ENCODE measurements at regions not wholly inside any gene's neighbourhood (a gene's known extent, or its start where the extent isn't known, plus 50 kb on each side); places are given as distances from the start of the nearest gene placed in this dataset.

DNA sequence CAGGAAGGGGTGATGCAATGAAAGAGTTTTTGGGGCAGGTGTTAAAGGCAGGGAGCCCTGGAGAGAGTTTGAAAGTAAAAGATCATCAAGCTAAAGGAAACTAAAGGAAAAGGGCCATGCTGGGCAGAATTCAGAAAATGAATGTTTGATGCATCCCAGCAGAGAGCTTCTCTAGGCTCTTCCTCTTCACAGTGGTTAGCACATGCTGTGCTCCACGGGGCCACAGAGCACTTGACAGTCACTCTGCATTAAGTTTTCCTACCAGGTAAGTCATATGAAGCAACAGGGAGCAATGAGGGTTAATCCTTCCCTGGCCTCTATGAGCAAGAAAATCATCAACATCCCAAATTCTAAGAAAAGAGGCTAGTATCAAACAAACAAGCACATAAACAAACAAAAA, 895.2 kb downstream of the TRIB2 start:
- TF ChIP-seq, protein P1, sequence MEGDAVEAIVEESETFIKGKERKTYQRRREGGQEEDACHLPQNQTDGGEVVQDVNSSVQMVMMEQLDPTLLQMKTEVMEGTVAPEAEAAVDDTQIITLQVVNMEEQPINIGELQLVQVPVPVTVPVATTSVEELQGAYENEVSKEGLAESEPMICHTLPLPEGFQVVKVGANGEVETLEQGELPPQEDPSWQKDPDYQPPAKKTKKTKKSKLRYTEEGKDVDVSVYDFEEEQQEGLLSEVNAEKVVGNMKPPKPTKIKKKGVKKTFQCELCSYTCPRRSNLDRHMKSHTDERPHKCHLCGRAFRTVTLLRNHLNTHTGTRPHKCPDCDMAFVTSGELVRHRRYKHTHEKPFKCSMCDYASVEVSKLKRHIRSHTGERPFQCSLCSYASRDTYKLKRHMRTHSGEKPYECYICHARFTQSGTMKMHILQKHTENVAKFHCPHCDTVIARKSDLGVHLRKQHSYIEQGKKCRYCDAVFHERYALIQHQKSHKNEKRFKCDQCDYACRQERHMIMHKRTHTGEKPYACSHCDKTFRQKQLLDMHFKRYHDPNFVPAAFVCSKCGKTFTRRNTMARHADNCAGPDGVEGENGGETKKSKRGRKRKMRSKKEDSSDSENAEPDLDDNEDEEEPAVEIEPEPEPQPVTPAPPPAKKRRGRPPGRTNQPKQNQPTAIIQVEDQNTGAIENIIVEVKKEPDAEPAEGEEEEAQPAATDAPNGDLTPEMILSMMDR (IDR thresholded peaks at IDR 0.05; ENCODE audit: insufficient read depth, low read length), result no peak
- no peak for TF ChIP-seq POLR2AphosphoS5 (IDR thresholded peaks at IDR 0.05; ENCODE audit: low read depth)
- TF ChIP-seq GABPA (IDR thresholded peaks at IDR 0.05; ENCODE audit: low read depth), result no peak
- no peak for TF ChIP-seq REST (IDR thresholded peaks at IDR 0.05; ENCODE audit: insufficient replicate concordance, low read depth)
- no peak for TF ChIP-seq SPI1 (IDR thresholded peaks at IDR 0.05; ENCODE audit: borderline replicate concordance, low read depth)
